GM19397 (cell line): ENCODE measurements at regions not wholly inside any gene's neighbourhood (a gene's known extent, or its start where the extent isn't known, plus 50 kb on each side); places are given as distances from the start of the nearest gene placed in this dataset.

Experiments
- ATAC-seq: cut with Tn5 transposase; IDR thresholded peaks from one replicate; pipeline ENCODE4 v1.9.1; 2021; ENCODE audit warnings: mild to moderate bottlenecking, moderate library complexity; ENCODE audit not compliant: unreplicated experiment

GRCh38 chr3:117898722-117899522 is 1135.7 kb downstream of the IGSF11 start:
- no peak for ATAC-seq

- no peak for ATAC-seq
Measured at GRCh38 chr3:117903226-117903625, 1131.4 kb downstream of the IGSF11 start.

GRCh38 chr3:117910820-117911521 is 1123.7 kb downstream of the IGSF11 start:
- ATAC-seq: no peak

- ATAC-seq: no peak
Measured at GRCh38 chr3:117912352-117912751, 1122.3 kb downstream of the IGSF11 start.

GRCh38 chr3:117914540-117915100 is 1120.0 kb downstream of the IGSF11 start:
- no peak for ATAC-seq

GRCh38 chr3:117916839-117917238 is 1117.8 kb downstream of the IGSF11 start:
- no peak for ATAC-seq

- no peak for ATAC-seq
Measured at GRCh38 chr3:117919621-117920020, 1115.0 kb downstream of the IGSF11 start.

GRCh38 chr3:117920253-117920898 is 1114.3 kb downstream of the IGSF11 start:
- ATAC-seq: no peak

GRCh38 chr3:117921411-117921810 is 1113.2 kb downstream of the IGSF11 start:
- no peak for ATAC-seq

GRCh38 chr3:117922039-117922438 is 1112.6 kb downstream of the IGSF11 start:
- no peak for ATAC-seq

- ATAC-seq: no peak
Measured at GRCh38 chr3:117926819-117927218, 1107.8 kb downstream of the IGSF11 start.

- no peak for ATAC-seq
Measured at GRCh38 chr3:117927825-117928224, 1106.8 kb downstream of the IGSF11 start.

GRCh38 chr3:117928836-117929235 is 1105.8 kb downstream of the IGSF11 start:
- no peak for ATAC-seq

- no peak for ATAC-seq
Measured at GRCh38 chr3:117932441-117932840, 1102.2 kb downstream of the IGSF11 start.

- ATAC-seq: no peak
Measured at GRCh38 chr3:117936159-117936558, 1098.5 kb downstream of the IGSF11 start.

GRCh38 chr3:117938974-117939373 is 1095.7 kb downstream of the IGSF11 start:
- no peak for ATAC-seq

GRCh38 chr3:117939425-117940027 is 1095.1 kb downstream of the IGSF11 start:
- no peak for ATAC-seq

- ATAC-seq: no peak
Measured at GRCh38 chr3:117941015-117941414, 1093.6 kb downstream of the IGSF11 start.

- no peak for ATAC-seq
Measured at GRCh38 chr3:117941756-117942155, 1092.9 kb downstream of the IGSF11 start.

- no peak for ATAC-seq
Measured at GRCh38 chr3:117954131-117954530, 1080.5 kb downstream of the IGSF11 start.

- ATAC-seq: no peak
Measured at GRCh38 chr3:117955196-117955595, 1079.5 kb downstream of the IGSF11 start.
